ENCODE measurements at regions not wholly inside any gene's neighbourhood (a gene's known extent, or its start where the extent isn't known, plus 50 kb on each side); places are given as distances from the start of the nearest gene placed in this dataset.
"Not testable (repeated sequence)": the region's sequence is repeated elsewhere in the genome, so short reads cannot be mapped to it uniquely, and the experiment has no call there.

- Mint-ChIP-seq H3K36me3 (ENCODE audit: insufficient read depth, unreplicated experiment) (no peaks in the 10 kb centered on the region), H3K4me1 (ENCODE audit: low read depth, unreplicated experiment) (no peaks in the 10 kb centered on the region), H3K27ac (ENCODE audit: unreplicated experiment) (no peak overlapping the region), H3K4me3 (ENCODE audit: unreplicated experiment) (no peak overlapping the region), H3K9me3 (ENCODE audit: unreplicated experiment) (no peaks in the 10 kb centered on the region), H3K27me3 (ENCODE audit: insufficient read depth, unreplicated experiment) (no peaks in the 10 kb centered on the region)
- H3K4me3 ChIP-seq (ENCODE audit: low read depth, low read length), result no peak overlapping the region
- no peaks in the 10 kb centered on the region for H3K36me3 ChIP-seq (ENCODE audit: control insufficient read depth, insufficient read depth, low read length)
- no peaks in the 10 kb centered on the region for H3K27me3 ChIP-seq (replicated peaks; ENCODE audit: control insufficient read depth, insufficient read depth, low read length)
- no peaks in the 10 kb centered on the region for H3K9me3 ChIP-seq
- CTCF ChIA-PET, result no interaction called here
- POLR2A ChIA-PET, result no interaction called here
- intact Hi-C loops (cut with micrococcal nuclease; ENCODE audit: unreplicated experiment), result no loop called here
- DNase-seq, result no peak
- BruUV-seq (replicated peaks), result no TSS peak
- 0 out of 2 replicates have a peak, but pooled peaks cover 3% of the 10 kb centered on the region for H3K4me1 ChIP-seq
- TF ChIP-seq CTCF (IDR thresholded peaks at IDR 0.05; ENCODE audit: insufficient read depth in 1 of 2, low read depth in 1 of 2, low read length in 1 of 2, severe bottlenecking in 1 of 2, unreplicated experiment in 1 of 2), result no peak
These were observed 752.6 kb upstream of the TMEFF2 start for GRCh38 chr2:192947352-192947751.

- Histone ChIP-seq H3K36me3 (ENCODE audit: control insufficient read depth, insufficient read depth, low read length) (no peaks in the 10 kb centered on the region), H3K9me3 (no peaks in the 10 kb centered on the region), H3K4me3 (ENCODE audit: low read depth, low read length) (no peak overlapping the region), H3K27me3 (replicated peaks; ENCODE audit: control insufficient read depth, insufficient read depth, low read length) (no peaks in the 10 kb centered on the region), H3K4me1 (no peaks in the 10 kb centered on the region)
- Mint-ChIP-seq H3K4me1 (ENCODE audit: low read depth, unreplicated experiment) (no peaks in the 10 kb centered on the region), H3K9me3 (ENCODE audit: unreplicated experiment) (no peaks in the 10 kb centered on the region), H3K4me3 (ENCODE audit: unreplicated experiment) (no peak overlapping the region), H3K27me3 (ENCODE audit: insufficient read depth, unreplicated experiment) (no peaks in the 10 kb centered on the region), H3K27ac (ENCODE audit: unreplicated experiment) (no peak overlapping the region), H3K36me3 (ENCODE audit: insufficient read depth, unreplicated experiment) (no peaks in the 10 kb centered on the region)
- ChIA-PET POLR2A (no interaction called here), CTCF (no interaction called here)
- intact Hi-C loops (cut with micrococcal nuclease; ENCODE audit: unreplicated experiment), result no loop called here
- TF ChIP-seq CTCF (IDR thresholded peaks at IDR 0.05; ENCODE audit: insufficient read depth in 1 of 2, low read depth in 1 of 2, low read length in 1 of 2, severe bottlenecking in 1 of 2, unreplicated experiment in 1 of 2), result peak in 1 of 2 experiments; percentile 28
- DNase-seq, result no peak
- BruUV-seq (replicated peaks), result no TSS peak
These were observed 746.0 kb upstream of the TMEFF2 start for GRCh38 chr2:192940767-192941166.

- Mint-ChIP-seq H3K36me3 (ENCODE audit: insufficient read depth, unreplicated experiment) (no peaks in the 10 kb centered on the region), H3K4me3 (ENCODE audit: unreplicated experiment) (no peak overlapping the region), H3K27ac (ENCODE audit: unreplicated experiment) (no peak overlapping the region), H3K4me1 (ENCODE audit: low read depth, unreplicated experiment) (no peaks in the 10 kb centered on the region), H3K9me3 (ENCODE audit: unreplicated experiment) (no peaks in the 10 kb centered on the region), H3K27me3 (ENCODE audit: insufficient read depth, unreplicated experiment) (no peaks in the 10 kb centered on the region)
- ChIA-PET POLR2A (no interaction called here), CTCF (no interaction called here)
- no TSS peak for BruUV-seq (replicated peaks)
- DNase-seq, result no peak
- TF ChIP-seq CTCF (IDR thresholded peaks at IDR 0.05; ENCODE audit: insufficient read depth in 1 of 2, low read depth in 1 of 2, low read length in 1 of 2, severe bottlenecking in 1 of 2, unreplicated experiment in 1 of 2), result no peak
- no peak overlapping the region for H3K4me3 ChIP-seq (ENCODE audit: low read depth, low read length)
- no peaks in the 10 kb centered on the region for H3K36me3 ChIP-seq (ENCODE audit: control insufficient read depth, insufficient read depth, low read length)
- no peaks in the 10 kb centered on the region for H3K9me3 ChIP-seq
- H3K4me1 ChIP-seq, result no peaks in the 10 kb centered on the region
- H3K27me3 ChIP-seq (replicated peaks; ENCODE audit: control insufficient read depth, insufficient read depth, low read length), result no peaks in the 10 kb centered on the region
- intact Hi-C loops (cut with micrococcal nuclease; ENCODE audit: unreplicated experiment), result no loop called here
These were observed 737.6 kb upstream of the TMEFF2 start for GRCh38 chr2:192932376-192932775.

GRCh38 chr2:192921631-192922030 is 726.9 kb upstream of the TMEFF2 start:
- CTCF ChIA-PET; H3K9me3 Mint-ChIP-seq (ENCODE audit: unreplicated experiment); H3K4me1 Mint-ChIP-seq (ENCODE audit: low read depth, unreplicated experiment); BruUV-seq (replicated peaks); H3K4me3 Mint-ChIP-seq (ENCODE audit: unreplicated experiment); DNase-seq; H3K4me1 ChIP-seq; H3K36me3 Mint-ChIP-seq (ENCODE audit: insufficient read depth, unreplicated experiment); H3K27ac Mint-ChIP-seq (ENCODE audit: unreplicated experiment); POLR2A ChIA-PET; H3K36me3 ChIP-seq (ENCODE audit: control insufficient read depth, insufficient read depth, low read length); H3K27me3 Mint-ChIP-seq (ENCODE audit: insufficient read depth, unreplicated experiment); H3K4me3 ChIP-seq (ENCODE audit: low read depth, low read length); intact Hi-C loops (cut with micrococcal nuclease; ENCODE audit: unreplicated experiment); H3K9me3 ChIP-seq; H3K27me3 ChIP-seq (replicated peaks; ENCODE audit: control insufficient read depth, insufficient read depth, low read length): not testable (repeated sequence)
